A673 (cell line): ENCODE measurements at regions not wholly inside any gene's neighbourhood (a gene's known extent, or its start where the extent isn't known, plus 50 kb on each side); places are given as distances from the start of the nearest gene placed in this dataset.

Source experiments
- EZH2 ChIP-seq: fragments of 200-600 bp; sonication (generic); IDR thresholded peaks from 2 replicates; pipeline ENCODE4 v1.6.1; 2017; ENCODE audit warnings: borderline replicate concordance, low read depth, mild to moderate bottlenecking, mixed read lengths, antibody characterized with exemption, low read length; ENCODE audit not compliant: poor library complexity, severe bottlenecking
- TF ChIP-seq, protein P1 (sequence below): fragments of 300-800, 200-600 bp; sonication (generic); conservative IDR thresholded peaks from 2 replicates; pipeline ENCODE4 v1.5.1; 2017; ENCODE audit warnings: low read depth, mild to moderate bottlenecking, antibody characterized with exemption, low read length, moderate library complexity, mixed read lengths

DNA sequence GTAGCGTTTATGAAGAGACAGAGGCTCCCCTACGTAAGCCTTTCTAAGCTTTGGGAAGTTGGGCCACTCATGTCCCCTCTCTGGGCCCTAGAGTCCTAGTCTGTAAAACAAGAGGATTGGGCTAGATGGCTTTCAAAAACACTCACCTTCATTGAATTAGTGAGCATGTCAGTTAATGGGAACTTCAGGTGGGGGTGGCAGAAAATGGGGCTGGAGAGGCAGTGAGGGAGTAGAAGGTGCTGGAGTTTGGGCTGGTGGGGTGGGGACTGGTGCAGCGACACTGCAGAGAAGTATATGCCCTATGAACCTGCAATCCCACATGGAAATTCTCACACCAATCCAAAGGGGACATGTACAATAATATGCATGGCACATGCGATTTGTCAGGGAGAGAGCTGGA, 182.7 kb downstream of the C1orf94 start:
- TF ChIP-seq, protein P1, sequence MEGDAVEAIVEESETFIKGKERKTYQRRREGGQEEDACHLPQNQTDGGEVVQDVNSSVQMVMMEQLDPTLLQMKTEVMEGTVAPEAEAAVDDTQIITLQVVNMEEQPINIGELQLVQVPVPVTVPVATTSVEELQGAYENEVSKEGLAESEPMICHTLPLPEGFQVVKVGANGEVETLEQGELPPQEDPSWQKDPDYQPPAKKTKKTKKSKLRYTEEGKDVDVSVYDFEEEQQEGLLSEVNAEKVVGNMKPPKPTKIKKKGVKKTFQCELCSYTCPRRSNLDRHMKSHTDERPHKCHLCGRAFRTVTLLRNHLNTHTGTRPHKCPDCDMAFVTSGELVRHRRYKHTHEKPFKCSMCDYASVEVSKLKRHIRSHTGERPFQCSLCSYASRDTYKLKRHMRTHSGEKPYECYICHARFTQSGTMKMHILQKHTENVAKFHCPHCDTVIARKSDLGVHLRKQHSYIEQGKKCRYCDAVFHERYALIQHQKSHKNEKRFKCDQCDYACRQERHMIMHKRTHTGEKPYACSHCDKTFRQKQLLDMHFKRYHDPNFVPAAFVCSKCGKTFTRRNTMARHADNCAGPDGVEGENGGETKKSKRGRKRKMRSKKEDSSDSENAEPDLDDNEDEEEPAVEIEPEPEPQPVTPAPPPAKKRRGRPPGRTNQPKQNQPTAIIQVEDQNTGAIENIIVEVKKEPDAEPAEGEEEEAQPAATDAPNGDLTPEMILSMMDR = no peak
- TF ChIP-seq EZH2 = no peak
